Lung (tissue), 11 donors: ENCODE measurements at regions not wholly inside any gene's neighbourhood (a gene's known extent, or its start where the extent isn't known, plus 50 kb on each side); places are given as distances from the start of the nearest gene placed in this dataset.
"Not testable (repeated sequence)": the region's sequence is repeated elsewhere in the genome, so short reads cannot be mapped to it uniquely, and the experiment has no call there.

Experiments
- ATAC-seq: fragments of 200-7000 bp; cut with Tn5 transposase; one replicate; pipeline ENCODE4 v1.9.1; 2020; ENCODE audit warnings: moderate number of reproducible peaks; ENCODE audit not compliant: insufficient read depth, low FRiP score
- DNase-seq, 3 donors: peaks; one replicate each; pipeline ENCODE4 v3.0.0-alpha.2; 2013 to 2017
- H3K27ac ChIP-seq, 2 donors: one replicate each; pipeline ENCODE4 v1.5.1; 2013; ENCODE audit warnings: mild to moderate bottlenecking in 2 of 2, moderate library complexity in 2 of 2, control low read depth in 1 of 2, inconsistent platforms in 1 of 2, low read depth in 1 of 2, low read length in 1 of 2
- H3K27me3 ChIP-seq, 3 donors: one replicate each; pipeline ENCODE4 v1.5.1; 2013; ENCODE audit warnings: low read length in 2 of 3; ENCODE audit not compliant: control insufficient read depth in 3 of 3, insufficient read depth in 3 of 3
- H3K36me3 ChIP-seq, 4 donors: one replicate each; pipeline ENCODE4 v1.5.1; 2013; ENCODE audit warnings: low read length in 4 of 4, mild to moderate bottlenecking in 1 of 4, moderate library complexity in 1 of 4; ENCODE audit not compliant: control insufficient read depth in 4 of 4, insufficient read depth in 4 of 4
- H3K4me1 ChIP-seq, 5 donors: one replicate each; pipeline ENCODE4 v1.5.1; 2013; ENCODE audit warnings: low read length in 5 of 5, mild to moderate bottlenecking in 2 of 5, moderate library complexity in 1 of 5; ENCODE audit not compliant: control insufficient read depth in 5 of 5, insufficient read depth in 5 of 5
- H3K4me3 ChIP-seq: one replicate; pipeline ENCODE4 v1.5.1; 2013; ENCODE audit warnings: mild to moderate bottlenecking, control low read depth, moderate library complexity
- H3K9ac ChIP-seq, 2 donors: one replicate each; pipeline ENCODE4 v1.5.1; 2013; ENCODE audit warnings: low read length in 2 of 2, control low read depth in 1 of 2; ENCODE audit not compliant: insufficient read depth in 1 of 2
- H3K9me3 ChIP-seq, 4 donors: one replicate each; pipeline ENCODE4 v1.5.1; 2013; ENCODE audit warnings: low read length in 3 of 4, mild to moderate bottlenecking in 1 of 4, moderate library complexity in 1 of 4; ENCODE audit not compliant: control insufficient read depth in 4 of 4, insufficient read depth in 3 of 4
- CTCF ChIP-seq: IDR thresholded peaks from 2 replicates; pipeline ENCODE4 v1.5.1; 2012; ENCODE audit warnings: mild to moderate bottlenecking; ENCODE audit errors: control extremely low read depth, extremely low read depth
- WGBS, 2 donors: extraction: QIAGEN DNeasy Blood & Tissue Kit; methylation state at CpG; one replicate each; pipeline ENCODE4 v1.1.7; 2013; 5-methylcytosine and 5-hydroxymethylcytosine counted together
- donor health status: control.
- donor health status: control.
- donor health status: Bipolar disorder and iron deficiency.
- donor health status: healthy.
- donor health status: DM: yes; HTN: yes; CAD: no.

- Histone ChIP-seq H3K4me1 (peaks cover 0 to 5% (median 0%) of the 10 kb centered on the region in 5 donors), H3K36me3 (no peaks in the 10 kb centered on the region), H3K4me3 (no peak overlapping the region), H3K27me3 (peaks cover 0 to 3% (median 0%) of the 10 kb centered on the region in 3 donors), H3K27ac (no peak overlapping the region), H3K9me3 (peaks cover 0 to 8% (median 2%) of the 10 kb centered on the region in 4 donors), H3K9ac (no peak overlapping the region)
- DNase-seq: peak in 1 of 3 donors; percentile 2
- WGBS, 2 donors: 59 to 76% methylated on average over 17 of the region's 17 CpGs
- TF ChIP-seq CTCF: no peak
- no peak for ATAC-seq
Measured at GRCh38 chr5:4027088-4027734, 431.6 kb downstream of the IRX1 start.

DNA sequence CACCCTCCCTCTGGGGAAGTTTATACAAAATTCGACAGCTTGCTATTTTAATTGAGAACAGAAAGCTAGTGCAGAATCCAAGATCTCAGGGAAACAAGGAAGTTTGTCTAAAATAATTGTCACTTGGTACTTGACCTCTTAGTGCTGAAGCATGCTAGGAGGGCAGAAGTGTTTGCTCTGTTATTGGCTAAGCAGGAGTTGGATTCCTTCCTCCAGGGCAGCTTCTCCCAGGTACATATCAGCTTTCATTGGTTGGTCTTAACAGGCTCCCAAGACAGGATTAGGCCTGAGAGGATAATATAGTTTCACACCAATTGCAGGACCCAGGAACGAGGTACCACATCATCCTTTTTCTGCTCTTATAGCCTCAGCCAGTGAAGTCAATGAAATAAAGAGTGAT lies 432.8 kb downstream of the IRX1 start:
- Histone ChIP-seq H3K9ac (no peak overlapping the region), H3K4me1 (peaks cover 0 to 5% (median 0%) of the 10 kb centered on the region in 5 donors), H3K27ac (no peak overlapping the region), H3K9me3 (peaks cover 0 to 8% (median 2%) of the 10 kb centered on the region in 4 donors), H3K4me3 (no peak overlapping the region), H3K27me3 (peaks cover 0 to 3% (median 0%) of the 10 kb centered on the region in 3 donors), H3K36me3 (no peaks in the 10 kb centered on the region)
- ATAC-seq: peak; percentile 66
- 36 to 54% methylated on average over 2 of the region's 2 CpGs for WGBS, 2 donors
- peak in 2 of 3 donors; percentile 6 to 23 for DNase-seq
- TF ChIP-seq CTCF: no peak

DNA sequence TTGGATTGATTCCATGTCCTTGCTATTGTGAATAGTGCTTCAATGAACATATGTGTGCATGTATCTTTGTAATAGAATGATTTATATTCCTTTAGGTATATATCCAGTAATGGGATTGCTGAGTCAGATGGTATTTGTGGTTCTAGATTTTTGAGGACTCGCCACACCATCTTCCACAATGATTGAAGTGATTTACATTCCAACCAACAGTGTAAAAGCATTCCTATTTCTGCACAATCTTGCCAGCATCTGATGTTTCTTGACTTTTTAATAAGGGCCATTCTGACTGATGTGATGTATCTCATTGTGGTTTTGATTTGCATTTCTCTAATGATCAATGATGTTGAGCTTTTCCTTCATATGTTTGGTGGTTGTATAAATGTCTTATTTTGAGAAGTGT lies 437.9 kb downstream of the IRX1 start:
- not testable (repeated sequence) for DNase-seq, H3K4me3 ChIP-seq, H3K36me3 ChIP-seq, ATAC-seq, H3K4me1 ChIP-seq, H3K27me3 ChIP-seq, H3K27ac ChIP-seq, H3K9ac ChIP-seq, H3K9me3 ChIP-seq
- WGBS, 2 donors: 71 to 80% methylated on average over 1 of the region's 1 CpG

DNA sequence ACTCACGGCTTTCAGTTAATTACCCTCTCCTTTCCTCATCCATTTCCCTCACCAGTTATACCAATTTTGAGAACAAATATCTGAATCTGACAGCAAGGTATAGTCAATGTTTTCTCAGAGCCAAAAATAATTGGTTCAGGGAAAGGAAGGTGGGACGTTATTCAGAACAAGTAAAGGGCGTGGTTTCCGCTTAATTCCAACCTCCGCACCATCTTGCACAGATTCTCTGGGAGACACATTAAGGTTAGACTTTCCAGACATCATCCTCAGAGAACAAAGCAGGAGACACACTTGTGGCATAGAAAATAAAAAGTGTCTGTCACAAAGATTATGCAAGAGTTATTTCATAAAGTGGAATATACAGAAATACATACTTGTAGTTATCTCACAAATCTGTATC lies 441.2 kb downstream of the IRX1 start:
- H3K27me3 ChIP-seq: no peaks in the 10 kb centered on the region
- H3K4me1 ChIP-seq: no peaks in the 10 kb centered on the region
- no peaks in the 10 kb centered on the region for H3K36me3 ChIP-seq
- H3K4me3 ChIP-seq: no peak overlapping the region
- TF ChIP-seq CTCF: no peak
- no peak overlapping the region for H3K27ac ChIP-seq
- WGBS, 2 donors: 81 to 87% methylated on average over 5 of the region's 5 CpGs
- ATAC-seq (no peak), DNase-seq (no peak)
- H3K9me3 ChIP-seq: no peaks in the 10 kb centered on the region
- H3K9ac ChIP-seq: no peak overlapping the region
